Subcutaneous abdominal adipose tissue (tissue), 5 donors: ENCODE measurements at regions not wholly inside any gene's neighbourhood (a gene's known extent, or its start where the extent isn't known, plus 50 kb on each side); places are given as distances from the start of the nearest gene placed in this dataset.
"Not testable (repeated sequence)": the region's sequence is repeated elsewhere in the genome, so short reads cannot be mapped to it uniquely, and the experiment has no call there.

ENCODE experiments used
- H3K27ac ChIP-seq: one replicate; pipeline ENCODE4 v1.7.0; 2013; ENCODE audit warnings: low read depth, mild to moderate bottlenecking, inconsistent platforms, low read length, moderate library complexity
- H3K27me3 ChIP-seq, 5 donors: one replicate each; pipeline ENCODE4 v1.7.0; 2013; ENCODE audit warnings: low read length in 5 of 5, inconsistent platforms in 1 of 5; ENCODE audit not compliant: control insufficient read depth in 5 of 5, insufficient read depth in 4 of 5
- H3K36me3 ChIP-seq, 5 donors: one replicate each; pipeline ENCODE4 v1.7.0; 2013; ENCODE audit warnings: low read length in 5 of 5; ENCODE audit not compliant: control insufficient read depth in 5 of 5, insufficient read depth in 5 of 5
- H3K4me1 ChIP-seq, 5 donors: one replicate each; pipeline ENCODE4 v1.7.0; 2013; ENCODE audit warnings: low read length in 5 of 5, mild to moderate bottlenecking in 3 of 5, moderate library complexity in 1 of 5; ENCODE audit not compliant: control insufficient read depth in 5 of 5, insufficient read depth in 5 of 5
- H3K4me3 ChIP-seq, 5 donors: one replicate each; pipeline ENCODE4 v1.7.0; 2013; ENCODE audit warnings: low read length in 5 of 5, low read depth in 1 of 5
- H3K9ac ChIP-seq, 5 donors: one replicate each; pipeline ENCODE4 v1.7.0; 2013; ENCODE audit warnings: low read length in 5 of 5, mild to moderate bottlenecking in 4 of 5, moderate library complexity in 3 of 5
- H3K9me3 ChIP-seq, 5 donors: one replicate each; pipeline ENCODE4 v1.7.0; 2013; ENCODE audit warnings: low read length in 5 of 5; ENCODE audit not compliant: control insufficient read depth in 5 of 5
- donor health status: healthy.
- donor health status: healthy.
- donor health status: healthy.
- donor health status: healthy.
- donor health status: healthy.

GRCh38 chr7:138214926-138215325 is 138.7 kb downstream of the AKR1D1 start:
- H3K9me3 ChIP-seq, result peaks cover 0 to 2% (median 0%) of the 10 kb centered on the region in 5 donors
- H3K4me1 ChIP-seq, result no peaks in the 10 kb centered on the region
- H3K27ac ChIP-seq, result no peak overlapping the region
- no peak overlapping the region for H3K9ac ChIP-seq
- no peaks in the 10 kb centered on the region for H3K27me3 ChIP-seq
- H3K36me3 ChIP-seq, result no peaks in the 10 kb centered on the region
- H3K4me3 ChIP-seq, result no peak overlapping the region

- H3K27me3 ChIP-seq, H3K9ac ChIP-seq: not testable (repeated sequence)
These were observed 144.1 kb downstream of the AKR1D1 start for GRCh38 chr7:138220321-138220720.

DNA sequence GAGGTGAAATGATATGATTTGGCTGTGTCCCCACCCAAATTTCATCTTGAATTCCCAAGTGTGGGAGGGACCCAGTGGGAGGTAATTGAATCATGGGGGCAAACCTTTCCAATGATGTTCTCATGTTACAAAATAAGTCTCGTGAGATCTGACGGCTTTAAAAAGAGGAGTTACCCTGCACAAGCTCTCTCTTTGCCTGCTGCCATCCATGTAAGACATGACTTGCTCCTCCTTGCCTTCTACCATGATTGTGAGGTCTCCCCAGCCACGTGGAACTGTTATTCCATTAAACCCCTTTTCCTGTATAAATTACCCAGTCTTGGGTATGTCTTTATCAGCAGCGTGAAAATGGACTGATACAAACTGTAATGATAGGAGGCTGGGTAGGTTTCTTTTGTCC is 145.1 kb downstream of the AKR1D1 start:
- H3K4me3 ChIP-seq, H3K27me3 ChIP-seq, H3K4me1 ChIP-seq, H3K36me3 ChIP-seq, H3K9ac ChIP-seq, H3K27ac ChIP-seq: not testable (repeated sequence)
- H3K9me3 ChIP-seq, result peaks cover 0 to 10% (median 7%) of the 10 kb centered on the region in 5 donors

More at GRCh38 chr7:138220321-138220720, 144.1 kb downstream of the AKR1D1 start:
- not testable (repeated sequence) for H3K4me3 ChIP-seq, H3K36me3 ChIP-seq, H3K27ac ChIP-seq, H3K4me1 ChIP-seq
- H3K9me3 ChIP-seq, result peaks cover 0 to 10% (median 7%) of the 10 kb centered on the region in 5 donors

- Histone ChIP-seq H3K27me3 (no peaks in the 10 kb centered on the region), H3K36me3 (no peaks in the 10 kb centered on the region), H3K27ac (no peak overlapping the region), H3K4me3 (no peak overlapping the region), H3K9ac (no peak overlapping the region), H3K4me1 (peaks cover 0 to 6% (median 0%) of the 10 kb centered on the region in 5 donors), H3K9me3 (peaks cover 0 to 10% (median 7%) of the 10 kb centered on the region in 5 donors)
These were observed 147.2 kb downstream of the AKR1D1 start for GRCh38 chr7:138223402-138223879.

DNA sequence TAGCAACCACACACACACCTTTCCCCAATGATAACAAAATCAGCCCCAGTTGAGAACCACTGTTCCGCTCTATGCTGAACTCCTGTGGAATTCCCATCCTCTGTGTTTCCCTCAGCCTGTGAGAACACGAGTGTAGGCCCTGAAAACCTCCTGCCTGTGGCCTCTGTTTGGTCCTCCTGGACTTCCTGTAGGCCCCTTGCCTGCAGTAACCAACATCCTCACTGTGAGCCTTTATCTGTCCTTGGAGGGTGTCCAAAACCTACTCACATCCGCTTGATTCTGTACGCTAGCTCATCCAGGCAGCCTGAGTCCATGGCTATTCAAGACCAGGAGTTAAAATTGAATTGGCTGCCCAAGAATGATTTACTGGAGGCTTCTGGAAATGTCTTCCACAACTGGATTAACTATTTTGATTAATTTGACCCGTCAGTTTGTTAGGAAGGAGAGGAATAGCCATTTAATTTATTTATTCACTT is 149.8 kb downstream of the AKR1D1 start:
- Histone ChIP-seq H3K36me3 (no peaks in the 10 kb centered on the region), H3K9me3 (peaks cover 0 to 3% (median 3%) of the 10 kb centered on the region in 5 donors), H3K27ac (peak overlapping the region; percentile 30)

GRCh38 chr7:138226745-138227279 is 150.6 kb downstream of the AKR1D1 start:
- H3K4me3 ChIP-seq, result no peak overlapping the region

More for the DNA sequence above, 149.8 kb downstream of the AKR1D1 start:
- H3K4me1 ChIP-seq, result peaks cover 0 to 6% (median 0%) of the 10 kb centered on the region in 5 donors
- no peak overlapping the region for H3K9ac ChIP-seq
- no peak overlapping the region for H3K4me3 ChIP-seq
- no peaks in the 10 kb centered on the region for H3K27me3 ChIP-seq

DNA sequence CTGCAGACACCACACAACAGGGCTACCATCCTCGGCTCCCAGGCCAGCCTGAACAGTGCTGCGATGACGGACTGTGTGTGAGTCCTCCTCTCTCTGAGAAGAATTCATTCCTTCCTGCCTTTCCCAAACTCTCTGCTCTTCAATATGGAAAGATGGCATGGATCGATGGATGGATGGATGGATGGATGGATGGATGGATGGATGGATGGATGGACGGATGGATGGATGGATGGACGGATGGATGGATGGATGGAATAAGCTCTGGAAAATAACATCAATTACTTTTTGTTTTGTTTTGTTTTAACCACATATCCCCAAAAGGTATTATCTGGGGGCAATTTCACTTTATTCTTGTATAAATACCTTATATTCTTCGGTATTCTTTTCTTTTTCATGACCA is 151.9 kb downstream of the AKR1D1 start:
- H3K9ac ChIP-seq, result no peak overlapping the region

More at GRCh38 chr7:138226745-138227279, 150.6 kb downstream of the AKR1D1 start:
- Histone ChIP-seq H3K27me3 (no peaks in the 10 kb centered on the region), H3K4me1 (peaks cover 0 to 6% (median 0%) of the 10 kb centered on the region in 5 donors), H3K27ac (peak overlapping the region; percentile 30), H3K9me3 (peaks cover 0 to 2% (median 0%) of the 10 kb centered on the region in 5 donors), H3K9ac (no peak overlapping the region), H3K36me3 (no peaks in the 10 kb centered on the region)

DNA sequence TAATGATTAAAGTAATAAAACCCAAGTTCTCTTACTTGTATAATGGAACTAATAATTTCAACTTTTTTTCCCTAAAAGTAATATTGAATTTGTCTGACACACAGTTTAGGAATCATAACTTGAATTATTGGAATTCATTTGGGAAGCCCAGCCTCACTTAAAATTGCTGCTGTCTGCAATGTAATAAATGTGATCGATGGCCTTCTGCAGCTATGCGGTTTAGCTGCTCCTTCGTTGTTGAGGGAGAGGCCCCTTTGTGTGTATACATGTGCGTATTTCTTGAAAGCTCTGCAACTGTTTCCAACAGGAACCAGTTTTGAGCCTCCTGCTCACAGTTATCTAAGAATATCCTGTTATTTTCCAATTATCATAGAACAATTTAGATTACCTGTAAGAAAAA is 152.5 kb downstream of the AKR1D1 start:
- Histone ChIP-seq H3K4me3 (no peak overlapping the region), H3K36me3 (no peaks in the 10 kb centered on the region), H3K9ac (no peak overlapping the region), H3K9me3 (no peaks in the 10 kb centered on the region), H3K4me1 (peaks cover 0 to 6% (median 0%) of the 10 kb centered on the region in 5 donors), H3K27ac (no peak overlapping the region), H3K27me3 (no peaks in the 10 kb centered on the region)

More for the DNA sequence above, 151.9 kb downstream of the AKR1D1 start:
- H3K4me1 ChIP-seq, result peaks cover 0 to 6% (median 0%) of the 10 kb centered on the region in 5 donors
- H3K27me3 ChIP-seq, result no peaks in the 10 kb centered on the region
- H3K4me3 ChIP-seq, result no peak overlapping the region
- no peaks in the 10 kb centered on the region for H3K36me3 ChIP-seq
- no peaks in the 10 kb centered on the region for H3K9me3 ChIP-seq
- H3K27ac ChIP-seq, result no peak overlapping the region

DNA sequence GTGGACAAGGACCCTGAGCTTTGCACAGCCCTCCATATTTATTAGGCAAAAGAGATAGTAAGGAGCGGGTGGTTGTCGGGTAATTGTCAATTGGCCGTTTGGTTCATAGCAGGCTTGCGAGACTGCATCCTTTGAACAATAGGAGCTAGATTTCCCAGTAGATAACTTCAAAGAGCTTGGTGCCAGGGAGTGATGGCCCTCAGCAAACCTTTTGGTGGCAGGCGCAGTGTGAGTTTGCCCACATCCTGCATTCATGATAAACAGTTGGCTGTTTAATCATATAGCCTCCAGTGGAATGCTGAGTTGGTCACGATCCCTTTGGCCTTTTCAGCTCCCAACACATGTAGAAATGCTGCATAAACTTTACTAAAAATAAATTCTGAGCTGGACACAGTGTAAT is 156.9 kb downstream of the AKR1D1 start:
- H3K27me3 ChIP-seq, result no peaks in the 10 kb centered on the region
- peaks cover 0 to 4% (median 2%) of the 10 kb centered on the region in 5 donors for H3K9me3 ChIP-seq
- no peak overlapping the region for H3K27ac ChIP-seq

DNA sequence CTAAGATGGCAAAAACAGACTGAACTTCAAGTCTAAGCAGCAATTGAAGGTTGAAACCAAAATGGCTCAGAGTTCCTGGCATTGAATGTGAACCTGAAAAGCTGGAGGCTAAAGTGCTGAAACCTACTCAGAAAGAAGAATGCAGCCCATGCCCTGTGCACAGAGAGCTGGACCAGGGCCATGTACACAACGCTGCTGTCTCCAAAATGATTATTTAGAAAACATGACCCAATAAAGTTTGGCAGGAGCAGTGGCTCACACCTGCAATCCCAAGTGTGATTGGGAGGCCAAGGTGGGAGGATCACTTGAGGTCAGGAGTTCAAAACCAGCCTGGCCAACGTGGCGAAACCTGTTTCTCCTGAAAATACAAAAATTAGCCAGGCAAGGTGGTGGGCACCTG is 158.9 kb downstream of the AKR1D1 start:
- no peaks in the 10 kb centered on the region for H3K4me1 ChIP-seq
- peaks cover 0 to 11% (median 7%) of the 10 kb centered on the region in 5 donors for H3K9me3 ChIP-seq
- H3K27ac ChIP-seq, result no peak overlapping the region
- H3K36me3 ChIP-seq, result no peaks in the 10 kb centered on the region
- H3K4me3 ChIP-seq, result no peak overlapping the region
- no peaks in the 10 kb centered on the region for H3K27me3 ChIP-seq
- no peak overlapping the region for H3K9ac ChIP-seq

More for the DNA sequence above, 156.9 kb downstream of the AKR1D1 start:
- Histone ChIP-seq H3K9ac (no peak overlapping the region), H3K4me3 (no peak overlapping the region), H3K36me3 (no peaks in the 10 kb centered on the region), H3K4me1 (no peaks in the 10 kb centered on the region)
